HG03196 (cell line): ENCODE measurements at regions not wholly inside any gene's neighbourhood (a gene's known extent, or its start where the extent isn't known, plus 50 kb on each side); places are given as distances from the start of the nearest gene placed in this dataset.
"Not testable (repeated sequence)": the region's sequence is repeated elsewhere in the genome, so short reads cannot be mapped to it uniquely, and the experiment has no call there.

Experiments used
- ATAC-seq: cut with Tn5 transposase; IDR thresholded peaks from one replicate; pipeline ENCODE4 v1.9.1; 2021; ENCODE audit not compliant: unreplicated experiment

DNA sequence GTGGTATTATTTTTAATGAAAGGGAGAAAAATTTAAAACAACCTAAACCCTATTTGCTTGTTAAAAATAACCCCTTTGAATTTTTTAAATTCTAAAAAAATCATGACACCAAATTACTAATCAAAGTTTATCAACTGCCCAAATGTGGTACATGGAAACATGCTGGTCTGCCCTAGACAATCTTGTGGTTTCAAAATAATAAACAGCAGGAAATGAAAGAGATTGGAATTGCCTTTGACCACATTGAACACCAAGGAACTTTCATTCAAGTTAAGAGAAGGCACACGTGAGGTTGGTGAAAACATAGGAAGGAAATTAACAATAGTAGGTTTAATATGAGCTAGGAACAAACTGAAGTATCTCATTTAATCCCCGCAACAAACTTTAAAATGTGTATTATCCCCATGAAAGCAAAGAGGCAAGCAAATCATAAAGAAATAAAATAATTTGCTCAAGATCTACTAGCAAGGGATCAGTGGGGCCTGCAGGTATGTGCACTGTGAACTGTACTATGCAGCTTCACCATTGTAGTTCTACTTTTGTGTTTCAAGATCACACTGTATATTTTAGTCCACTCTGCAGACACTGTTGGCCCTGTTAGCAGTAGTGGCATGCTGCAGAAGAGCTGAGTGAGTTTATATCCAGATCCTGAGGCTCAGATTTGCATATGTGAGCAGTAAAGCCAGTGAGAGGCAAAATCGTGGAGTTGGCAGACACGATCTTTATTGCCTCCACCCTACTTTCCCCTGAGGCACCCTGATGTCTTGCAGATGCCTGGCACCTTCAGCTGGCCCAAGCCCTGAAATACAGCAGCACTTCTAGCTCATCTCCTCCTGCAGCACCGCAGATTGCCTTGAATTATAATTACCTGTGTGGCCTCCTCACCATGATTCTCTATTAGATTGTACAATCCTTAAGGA lies 157.8 kb upstream of the TENT5A start:
- no peak for ATAC-seq

DNA sequence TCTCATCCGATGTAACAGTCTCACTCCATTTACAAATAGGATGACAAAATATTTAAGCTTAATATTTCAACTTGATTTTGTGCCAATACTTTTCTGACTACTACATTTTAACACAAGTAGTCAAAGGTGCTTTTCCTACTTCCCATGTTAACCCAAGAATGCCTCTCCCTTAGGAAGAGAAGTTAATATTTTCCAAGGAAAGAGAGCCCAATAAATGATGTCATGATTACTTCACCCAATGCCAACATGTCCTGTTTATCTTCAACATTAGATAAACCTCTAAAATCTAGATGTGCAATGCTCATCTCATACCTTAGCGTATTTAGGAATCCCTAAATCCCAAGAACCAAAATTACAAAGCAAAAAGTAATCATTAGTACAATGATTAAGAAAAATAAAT lies 156.7 kb upstream of the TENT5A start:
- no peak for ATAC-seq

DNA sequence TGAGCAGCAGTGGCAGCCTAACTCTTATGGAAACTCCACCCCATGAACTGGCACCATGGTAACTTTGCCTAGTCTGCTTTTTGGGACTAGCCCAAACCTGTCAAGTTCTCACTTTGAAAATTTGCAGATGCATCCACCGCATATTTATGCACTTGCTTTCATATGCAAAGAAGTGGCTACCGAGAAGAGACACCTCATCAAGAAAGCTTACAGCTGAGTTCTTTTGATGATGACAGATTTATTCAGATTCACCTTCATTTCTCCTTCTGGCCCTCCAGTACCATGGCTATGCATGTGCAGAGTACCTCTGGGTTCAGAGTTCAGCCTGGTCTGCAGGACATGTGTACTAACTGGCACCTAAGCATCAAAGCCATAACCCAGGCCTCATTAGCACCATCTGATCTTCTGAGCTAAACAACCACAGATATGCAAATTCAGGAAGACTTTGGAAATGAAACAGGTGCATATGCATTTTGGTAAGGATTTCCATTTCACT lies 154.3 kb upstream of the TENT5A start:
- peak; percentile 78 for ATAC-seq

DNA sequence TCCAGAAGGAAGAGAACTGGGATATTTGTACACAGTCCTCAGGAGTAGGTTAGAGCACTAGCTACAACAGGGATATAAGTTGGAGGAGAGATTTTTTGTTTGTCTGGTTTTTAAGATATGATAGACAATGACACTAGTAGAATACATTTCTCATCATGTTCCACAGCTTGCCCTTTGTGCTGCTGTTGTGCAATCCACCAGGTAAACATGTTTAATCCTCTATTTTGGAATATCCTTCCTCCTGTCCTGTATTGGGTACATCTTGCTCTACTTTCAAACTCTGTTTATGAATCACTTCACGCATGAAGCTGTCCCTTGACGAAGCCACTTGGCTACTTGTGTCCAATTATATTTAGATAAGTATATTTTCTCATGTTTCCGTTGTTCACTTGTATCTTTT lies 153.6 kb upstream of the TENT5A start:
- no peak for ATAC-seq

DNA sequence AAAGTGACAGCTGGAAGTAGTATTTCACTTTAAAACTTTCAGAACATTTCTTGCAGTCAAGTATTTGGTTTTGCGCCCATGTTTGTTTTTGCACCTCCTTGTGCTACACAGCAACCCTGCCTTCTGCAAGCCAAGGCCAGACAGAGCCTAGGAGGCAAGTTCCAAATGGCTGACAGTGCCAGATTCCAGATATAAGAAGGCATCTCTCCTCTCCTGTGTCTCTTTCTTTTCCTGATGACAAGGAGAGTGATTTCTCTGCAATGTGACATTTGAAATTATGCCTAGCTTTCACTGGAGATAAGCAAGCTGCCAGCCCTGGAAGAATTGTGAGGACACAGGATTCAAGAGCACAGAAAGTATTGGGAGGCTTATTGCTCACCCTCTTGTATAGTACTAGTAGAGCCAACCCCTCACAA lies 149.1 kb upstream of the TENT5A start:
- no peak for ATAC-seq

DNA sequence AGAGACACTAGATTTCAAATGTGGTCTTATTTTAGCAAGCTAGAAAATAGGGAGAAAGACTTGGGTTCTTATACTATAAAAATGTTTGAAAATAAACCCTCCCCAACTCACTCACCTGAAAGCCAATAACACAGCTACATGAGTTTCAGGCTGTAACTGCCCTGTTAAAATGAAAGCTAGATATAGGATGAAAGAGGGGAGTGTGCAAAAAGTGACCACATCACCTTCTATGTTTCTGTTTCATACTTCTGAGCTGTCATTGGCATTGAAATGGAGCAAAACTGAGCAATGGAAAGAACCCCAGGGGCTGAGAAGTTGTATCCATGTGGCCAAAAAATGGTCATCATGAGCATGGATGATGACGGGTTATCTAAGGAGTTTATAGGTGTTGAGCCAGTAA lies 148.1 kb upstream of the TENT5A start:
- ATAC-seq: peak; percentile 77

DNA sequence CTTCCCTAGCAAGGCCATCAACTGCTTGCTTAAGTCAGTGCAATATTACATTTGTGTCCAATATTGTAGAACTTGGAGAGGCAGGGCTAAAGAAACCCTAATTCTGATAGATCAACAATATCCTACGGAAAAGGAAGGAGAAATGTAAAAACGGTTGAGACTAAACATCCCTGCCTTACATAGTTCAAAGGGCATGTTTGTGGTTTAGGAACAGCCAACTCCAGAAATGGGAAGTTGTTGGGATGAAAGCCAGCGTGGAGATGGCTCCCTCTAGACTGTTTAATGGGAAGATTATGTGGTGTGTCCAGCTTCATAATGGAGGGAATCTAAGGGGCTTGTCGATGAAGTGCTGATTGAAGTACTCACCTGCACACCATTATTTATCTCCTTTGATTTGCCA lies 145.3 kb upstream of the TENT5A start:
- ATAC-seq: no peak

DNA sequence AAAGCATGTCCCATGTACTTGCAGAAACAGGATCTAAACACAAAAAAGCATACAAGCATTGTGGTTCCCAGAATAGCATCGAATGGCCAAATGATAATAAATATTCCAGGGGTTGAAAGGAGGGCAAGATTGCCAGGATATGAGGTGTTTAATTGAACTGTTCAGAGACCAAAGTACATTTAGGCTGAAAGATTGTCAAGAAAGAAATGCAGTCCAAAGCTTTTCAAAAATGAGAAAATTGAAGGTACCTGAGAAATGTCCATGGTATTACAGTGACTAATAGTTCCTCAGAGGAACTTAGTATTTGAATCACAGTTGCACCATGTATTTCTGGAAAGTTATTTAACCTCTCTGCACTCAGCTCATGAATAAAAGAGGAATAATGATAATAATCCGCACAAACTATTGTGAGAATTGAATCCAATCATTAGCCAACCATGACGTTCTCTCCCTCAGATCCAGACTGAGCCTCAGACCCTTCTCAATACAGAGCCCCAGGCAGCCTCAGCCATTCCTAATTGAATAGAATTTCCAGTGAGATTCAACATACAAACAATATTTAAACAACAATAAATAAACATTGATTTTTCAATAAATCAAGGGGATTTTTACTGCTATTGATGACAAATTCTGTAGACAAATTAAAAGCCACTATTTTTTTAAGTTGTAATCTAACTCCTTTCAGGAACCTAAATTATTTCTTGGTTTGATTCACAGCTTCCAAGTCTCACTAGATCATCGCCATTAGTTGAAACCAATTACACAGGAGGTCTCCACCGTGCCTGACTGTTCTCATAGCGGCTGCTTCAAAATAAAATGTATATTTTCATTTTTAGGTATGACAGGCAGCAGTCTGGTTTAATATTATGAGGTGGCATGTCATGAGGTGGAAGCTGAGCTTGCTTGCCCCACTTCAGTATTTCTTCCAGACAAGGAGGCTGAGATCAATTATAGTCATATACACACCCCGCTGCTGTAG lies 144.3 kb upstream of the TENT5A start:
- no peak for ATAC-seq

DNA sequence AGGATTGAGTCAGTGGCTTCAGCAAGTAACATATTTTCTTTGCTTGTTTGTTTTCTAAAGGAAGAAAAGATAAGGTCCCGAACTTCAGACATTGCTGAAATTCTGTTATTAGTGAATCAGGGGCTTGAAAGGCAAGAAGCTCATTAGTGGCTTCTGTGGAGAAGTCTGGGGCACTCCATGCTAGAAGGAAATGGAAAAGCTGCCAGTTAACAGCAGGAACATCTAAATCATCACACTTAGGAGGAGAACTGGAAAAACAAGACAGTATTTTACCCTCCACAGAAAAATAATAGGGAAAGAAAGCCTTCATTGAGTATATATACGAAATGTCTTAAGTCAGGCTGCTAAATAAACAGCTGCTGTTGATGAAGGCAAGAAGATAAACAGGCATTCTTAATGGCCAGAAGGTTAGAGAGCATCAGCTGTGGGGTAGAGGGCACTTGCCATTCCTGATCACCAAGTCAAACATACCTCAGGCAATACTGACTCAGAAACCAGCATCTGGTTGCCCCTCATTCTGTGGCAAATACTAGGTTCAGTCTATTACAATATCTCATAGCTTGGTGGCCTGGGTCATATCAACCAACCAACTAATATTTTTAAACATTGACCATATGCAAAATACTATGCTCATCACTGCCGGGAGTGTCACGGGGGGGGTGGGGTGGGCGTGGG lies 143.2 kb upstream of the TENT5A start:
- ATAC-seq: no peak

DNA sequence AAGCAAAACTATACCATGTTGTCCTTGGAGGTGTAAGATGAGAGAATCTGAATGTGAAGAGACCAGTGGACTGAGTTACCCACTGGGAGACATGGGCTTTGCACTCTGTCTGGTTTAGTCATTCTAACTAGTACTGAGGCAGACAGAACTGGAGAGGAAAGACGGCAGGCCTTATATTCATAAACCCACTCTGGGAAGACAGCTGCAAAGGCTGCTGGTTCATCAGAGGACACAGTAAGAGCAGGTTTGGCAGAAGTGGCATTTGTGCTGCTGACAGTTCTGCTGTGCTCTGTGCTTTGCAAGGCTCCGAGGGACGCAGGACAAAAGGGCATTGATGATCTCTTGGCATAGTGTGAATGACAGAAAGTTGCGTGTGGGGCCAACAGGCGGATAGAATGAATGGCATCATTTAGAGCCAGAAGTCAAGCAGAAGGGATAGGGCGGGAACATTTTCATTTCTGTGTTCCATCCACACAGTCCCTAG lies 142.3 kb upstream of the TENT5A start:
- no peak for ATAC-seq

DNA sequence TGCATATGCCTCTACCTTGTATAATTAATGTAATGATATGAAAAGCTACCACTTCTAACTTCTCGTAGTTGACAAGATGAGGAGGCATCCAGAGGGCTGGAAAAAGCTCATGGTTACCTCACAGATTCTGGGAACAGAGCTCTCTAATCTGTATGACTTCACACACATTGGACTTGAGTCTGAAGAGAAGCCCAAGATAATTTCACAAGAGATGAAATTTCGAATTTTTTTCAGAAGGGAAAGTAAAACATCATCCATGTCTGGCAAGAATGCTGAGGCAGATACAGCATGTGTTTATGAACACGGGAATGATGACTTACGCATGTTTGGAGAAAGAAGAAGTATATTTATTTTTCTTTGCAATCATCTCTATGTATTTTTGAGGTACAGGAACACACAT lies 141.8 kb upstream of the TENT5A start:
- ATAC-seq: no peak

DNA sequence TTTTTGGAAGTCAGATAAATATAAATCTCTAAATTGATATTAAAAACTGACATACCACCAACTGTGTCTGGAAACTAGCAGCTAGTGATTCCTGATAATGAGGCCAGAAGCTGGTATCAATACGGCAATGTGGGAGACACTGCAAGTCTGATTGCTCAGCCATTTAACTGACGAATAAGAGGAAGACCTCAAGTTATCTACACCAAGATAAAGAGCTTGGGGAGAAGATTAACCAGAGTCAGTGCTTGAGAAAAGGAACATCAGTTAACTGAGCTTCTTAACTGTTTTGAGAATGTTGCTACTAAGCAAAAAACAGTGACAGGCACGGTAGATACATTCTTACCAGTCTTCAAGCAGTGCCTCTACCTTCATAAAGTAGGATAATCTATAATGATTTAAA lies 140.4 kb upstream of the TENT5A start:
- no peak for ATAC-seq

DNA sequence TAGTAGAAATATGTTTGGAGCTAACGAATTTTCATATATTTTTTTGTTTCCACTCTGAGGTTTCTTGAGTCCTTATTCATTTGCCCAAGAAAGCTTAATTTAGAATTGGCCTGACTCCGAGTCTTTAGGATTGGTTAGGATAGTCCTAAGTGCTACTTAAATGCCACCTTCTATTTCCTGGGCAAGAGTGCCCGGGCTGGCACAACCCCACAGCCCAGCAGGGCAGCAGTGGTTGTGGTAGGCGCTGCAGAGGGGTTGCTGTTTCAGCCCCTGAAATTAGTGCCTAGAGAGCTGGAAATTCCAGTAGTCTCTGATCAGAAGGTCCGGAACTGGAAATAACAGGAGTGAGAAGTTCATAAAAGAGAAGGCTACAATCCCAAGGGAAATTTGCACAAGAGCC lies 139.4 kb upstream of the TENT5A start:
- no peak for ATAC-seq

DNA sequence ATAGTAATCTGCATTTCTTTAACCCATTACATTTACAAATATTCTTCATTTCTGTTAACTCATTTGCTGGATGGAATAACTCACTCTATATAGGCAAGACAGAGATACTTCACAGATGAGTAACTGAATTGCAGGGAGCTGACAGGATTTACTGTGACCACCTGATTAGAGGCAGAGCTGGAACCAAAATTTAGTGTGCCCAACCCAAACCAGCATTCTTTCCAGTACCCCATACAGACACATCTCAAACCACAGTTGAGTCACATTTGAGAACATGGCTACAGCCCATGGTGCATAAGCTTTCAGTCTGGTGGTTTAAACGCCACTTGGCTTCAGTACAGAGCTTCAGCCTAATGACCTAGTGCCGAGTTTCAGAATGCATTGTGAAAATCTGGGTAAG lies 138.4 kb upstream of the TENT5A start:
- no peak for ATAC-seq

DNA sequence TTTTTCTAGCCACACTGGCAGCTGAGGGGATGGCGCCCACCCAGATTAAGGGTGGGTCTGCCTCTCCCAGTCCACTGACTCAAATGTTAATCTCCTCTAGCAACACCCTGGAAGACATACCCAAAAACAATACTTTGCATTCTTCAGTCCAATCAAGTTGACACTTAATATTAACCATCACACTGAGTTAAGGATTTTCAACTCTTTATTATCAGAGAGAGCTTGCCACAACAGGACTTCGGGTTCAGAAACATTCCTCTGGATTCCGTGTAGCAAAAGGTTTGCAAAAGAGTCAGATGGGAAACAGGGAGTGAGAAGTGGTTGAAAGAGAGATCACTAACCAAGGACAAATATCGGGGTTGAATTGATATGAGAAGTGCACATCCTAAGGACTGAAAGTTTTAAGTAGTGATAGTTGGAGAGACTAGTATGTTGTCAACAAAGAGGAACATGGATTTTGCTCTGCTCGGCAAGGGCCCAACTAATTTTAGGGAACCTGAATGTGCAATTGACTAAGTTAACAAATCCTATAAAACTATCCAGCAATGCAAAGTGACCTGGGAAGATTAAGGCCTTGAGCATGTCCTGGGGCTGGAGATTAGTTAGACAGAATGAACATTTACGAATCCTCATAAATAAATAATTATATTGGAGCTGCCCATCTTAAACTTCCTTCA lies 137.0 kb upstream of the TENT5A start:
- no peak for ATAC-seq

DNA sequence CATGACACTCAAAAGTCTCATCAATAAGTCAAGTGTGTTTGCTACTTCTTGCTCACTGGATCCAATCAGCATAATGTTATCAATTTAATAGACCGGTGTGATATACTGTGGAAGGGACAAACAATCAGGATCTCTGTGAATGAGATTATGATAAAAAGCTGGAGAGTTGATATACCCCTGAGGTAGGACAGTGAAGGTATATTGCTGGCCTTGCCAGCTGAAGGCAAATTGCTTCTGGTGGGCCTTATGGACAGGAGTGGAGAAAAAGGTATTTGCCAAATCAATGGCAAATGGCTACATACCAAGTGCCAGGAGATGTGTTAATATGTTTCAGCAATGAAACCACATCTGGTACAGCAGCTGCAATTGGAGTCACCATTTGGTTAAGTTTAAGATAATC lies 134.4 kb upstream of the TENT5A start:
- not testable (repeated sequence) for ATAC-seq

DNA sequence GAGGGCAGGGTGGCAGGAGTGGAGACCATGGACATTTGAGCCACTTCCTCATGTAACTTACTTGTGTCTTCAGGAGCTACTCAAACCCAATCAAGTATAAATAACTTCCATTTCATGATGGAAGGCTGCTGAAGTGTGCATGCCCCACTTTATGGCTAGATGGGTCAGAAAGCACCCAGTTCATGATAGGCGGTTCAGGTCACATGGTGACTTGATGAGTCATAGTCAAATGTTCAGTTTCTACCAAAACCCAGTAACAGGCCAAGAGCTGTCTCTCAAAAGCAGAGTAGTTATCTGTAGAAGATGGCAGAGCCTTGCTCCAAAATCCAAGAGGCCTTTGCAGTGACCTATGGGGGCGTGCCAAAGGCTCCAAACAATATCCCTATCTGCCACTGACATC lies 133.7 kb upstream of the TENT5A start:
- ATAC-seq: no peak

DNA sequence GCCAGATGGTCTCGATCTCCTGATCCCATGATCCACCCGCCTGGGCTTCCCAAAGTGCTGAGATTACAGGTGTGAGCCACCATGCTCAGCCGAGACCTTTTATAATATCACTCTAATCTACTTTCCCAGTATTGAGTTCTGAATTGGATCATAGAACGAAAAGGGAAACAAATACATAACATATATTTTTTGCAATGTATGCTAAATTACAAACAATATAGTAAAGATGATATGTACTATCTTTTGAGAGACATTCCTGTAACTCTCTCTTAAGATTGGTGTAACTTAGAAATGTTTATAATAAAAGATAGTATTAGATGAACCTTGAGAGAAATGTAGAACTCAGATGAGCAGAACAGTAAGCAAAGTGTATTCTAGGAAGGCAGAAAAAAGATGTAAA lies 129.2 kb upstream of the TENT5A start:
- no peak for ATAC-seq

DNA sequence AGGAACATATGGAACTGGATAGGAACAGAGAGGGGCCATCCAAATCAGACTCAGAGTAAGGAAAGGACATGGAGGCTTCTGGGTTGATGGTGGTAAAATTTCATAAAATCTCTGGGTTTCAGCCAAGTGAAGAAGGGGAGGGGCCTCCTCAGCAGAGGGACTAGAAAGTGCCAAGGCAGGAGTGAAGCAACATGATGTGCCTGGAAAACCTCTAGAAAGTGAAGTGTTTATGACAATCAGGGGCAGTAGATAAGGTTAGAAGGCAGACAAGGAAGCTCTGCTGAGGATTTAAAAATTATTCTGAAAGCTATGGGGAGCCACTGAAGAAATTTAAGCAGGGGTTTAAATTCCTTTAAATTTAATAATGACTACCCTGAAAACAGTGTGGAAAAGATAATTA lies 126.0 kb upstream of the TENT5A start:
- no peak for ATAC-seq

DNA sequence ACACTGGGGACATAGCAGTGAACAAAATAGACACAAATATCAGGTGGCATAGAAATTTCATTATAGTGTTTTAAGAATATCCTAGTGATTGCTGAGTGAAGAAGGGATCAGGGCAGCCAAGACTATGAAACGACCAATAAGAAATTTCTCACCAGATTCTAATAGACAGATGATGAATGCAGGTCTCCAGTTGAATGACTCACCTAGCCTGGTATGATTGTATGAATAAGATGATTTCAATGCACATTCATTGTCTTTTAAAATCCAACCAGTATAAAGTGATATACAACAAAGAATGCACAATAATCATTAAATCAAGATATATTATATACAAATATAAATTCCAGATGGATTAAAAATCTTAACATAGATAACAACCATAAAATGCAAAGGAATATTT lies 124.5 kb upstream of the TENT5A start:
- ATAC-seq: no peak
